ENCODE measurements at regions not wholly inside any gene's neighbourhood (a gene's known extent, or its start where the extent isn't known, plus 50 kb on each side); places are given as distances from the start of the nearest gene placed in this dataset.
A peak's percentile ranks its signal among the peaks of the same experiment; 100 is the strongest.

GRCh38 chr15:62935300-62936081 is 107.1 kb upstream of the TPM1 start:
- Histone ChIP-seq H3K36me3 (ENCODE audit: control insufficient read depth in 2 of 2, insufficient read depth in 2 of 2, low read length in 2 of 2) (no peaks in the 10 kb centered on the region), H3K4me3 (ENCODE audit: low read length in 2 of 2) (no peak overlapping the region), H3K4me1 (ENCODE audit: control insufficient read depth in 2 of 2, insufficient read depth in 2 of 2, low read length in 2 of 2) (peaks cover 3 to 5% of the 10 kb centered on the region in 2 donors), H3K27me3 (ENCODE audit: control insufficient read depth in 2 of 2, insufficient read depth in 2 of 2, low read length in 2 of 2) (no peaks in the 10 kb centered on the region), H3K9ac (ENCODE audit: low read depth in 1 of 2, low read length in 2 of 2) (no peak overlapping the region), H3K27ac (ENCODE audit: low read depth in 2 of 2, low read length in 2 of 2) (peak overlapping the region in 1 of 2 donors; percentile 25), H3K9me3 (ENCODE audit: control insufficient read depth in 2 of 2, low read length in 2 of 2) (no peaks in the 10 kb centered on the region)

GRCh38 chr15:62938825-62939224 is 103.7 kb upstream of the TPM1 start:
- H3K9ac ChIP-seq (ENCODE audit: low read depth in 1 of 2, low read length in 2 of 2): no peak overlapping the region
- H3K36me3 ChIP-seq (ENCODE audit: control insufficient read depth in 2 of 2, insufficient read depth in 2 of 2, low read length in 2 of 2): no peaks in the 10 kb centered on the region
- no peaks in the 10 kb centered on the region for H3K9me3 ChIP-seq (ENCODE audit: control insufficient read depth in 2 of 2, low read length in 2 of 2)
- no peaks in the 10 kb centered on the region for H3K27me3 ChIP-seq (ENCODE audit: control insufficient read depth in 2 of 2, insufficient read depth in 2 of 2, low read length in 2 of 2)
- H3K4me3 ChIP-seq (ENCODE audit: low read length in 2 of 2): no peak overlapping the region
- H3K27ac ChIP-seq (ENCODE audit: low read depth in 2 of 2, low read length in 2 of 2): no peak overlapping the region
- H3K4me1 ChIP-seq (ENCODE audit: control insufficient read depth in 2 of 2, insufficient read depth in 2 of 2, low read length in 2 of 2): peaks cover 11 to 13% of the 10 kb centered on the region in 2 donors

- Histone ChIP-seq H3K36me3 (ENCODE audit: control insufficient read depth in 2 of 2, insufficient read depth in 2 of 2, low read length in 2 of 2) (no peaks in the 10 kb centered on the region), H3K4me3 (ENCODE audit: low read length in 2 of 2) (no peak overlapping the region), H3K9ac (ENCODE audit: low read depth in 1 of 2, low read length in 2 of 2) (no peak overlapping the region), H3K9me3 (ENCODE audit: control insufficient read depth in 2 of 2, low read length in 2 of 2) (no peaks in the 10 kb centered on the region), H3K27me3 (ENCODE audit: control insufficient read depth in 2 of 2, insufficient read depth in 2 of 2, low read length in 2 of 2) (no peaks in the 10 kb centered on the region), H3K4me1 (ENCODE audit: control insufficient read depth in 2 of 2, insufficient read depth in 2 of 2, low read length in 2 of 2) (peaks cover 11 to 13% of the 10 kb centered on the region in 2 donors), H3K27ac (ENCODE audit: low read depth in 2 of 2, low read length in 2 of 2) (peak overlapping the region; percentile 67 to 68)
Observed at GRCh38 chr15:62940093-62940754, 102.3 kb upstream of the TPM1 start.

- no peak overlapping the region for H3K4me3 ChIP-seq (ENCODE audit: low read length in 2 of 2)
Observed at GRCh38 chr15:62940755-62941361, 101.7 kb upstream of the TPM1 start.

GRCh38 chr15:62941699-62942098 is 100.8 kb upstream of the TPM1 start:
- H3K9ac ChIP-seq (ENCODE audit: low read depth in 1 of 2, low read length in 2 of 2): no peak overlapping the region
- no peak overlapping the region for H3K4me3 ChIP-seq (ENCODE audit: low read length in 2 of 2)
- H3K36me3 ChIP-seq (ENCODE audit: control insufficient read depth in 2 of 2, insufficient read depth in 2 of 2, low read length in 2 of 2): no peaks in the 10 kb centered on the region
- no peaks in the 10 kb centered on the region for H3K9me3 ChIP-seq (ENCODE audit: control insufficient read depth in 2 of 2, low read length in 2 of 2)
- peaks cover 11 to 13% of the 10 kb centered on the region in 2 donors for H3K4me1 ChIP-seq (ENCODE audit: control insufficient read depth in 2 of 2, insufficient read depth in 2 of 2, low read length in 2 of 2)
- no peaks in the 10 kb centered on the region for H3K27me3 ChIP-seq (ENCODE audit: control insufficient read depth in 2 of 2, insufficient read depth in 2 of 2, low read length in 2 of 2)
- no peak overlapping the region for H3K27ac ChIP-seq (ENCODE audit: low read depth in 2 of 2, low read length in 2 of 2)

More at GRCh38 chr15:62940755-62941361, 101.7 kb upstream of the TPM1 start:
- H3K27me3 ChIP-seq (ENCODE audit: control insufficient read depth in 2 of 2, insufficient read depth in 2 of 2, low read length in 2 of 2): no peaks in the 10 kb centered on the region
- H3K36me3 ChIP-seq (ENCODE audit: control insufficient read depth in 2 of 2, insufficient read depth in 2 of 2, low read length in 2 of 2): no peaks in the 10 kb centered on the region
- peak overlapping the region in 1 of 2 donors; percentile 11 for H3K9ac ChIP-seq (ENCODE audit: low read depth in 1 of 2, low read length in 2 of 2)
- H3K4me1 ChIP-seq (ENCODE audit: control insufficient read depth in 2 of 2, insufficient read depth in 2 of 2, low read length in 2 of 2): peaks cover 11 to 13% of the 10 kb centered on the region in 2 donors
- H3K9me3 ChIP-seq (ENCODE audit: control insufficient read depth in 2 of 2, low read length in 2 of 2): no peaks in the 10 kb centered on the region
- peak overlapping the region; percentile 67 to 68 for H3K27ac ChIP-seq (ENCODE audit: low read depth in 2 of 2, low read length in 2 of 2)

- Histone ChIP-seq H3K36me3 (ENCODE audit: control insufficient read depth in 2 of 2, insufficient read depth in 2 of 2, low read length in 2 of 2) (no peaks in the 10 kb centered on the region), H3K27ac (ENCODE audit: low read depth in 2 of 2, low read length in 2 of 2) (no peak overlapping the region)
Observed at GRCh38 chr15:62942428-62942827, 100.1 kb upstream of the TPM1 start.

GRCh38 chr15:62945063-62945462 is 97.5 kb upstream of the TPM1 start:
- Histone ChIP-seq H3K9ac (ENCODE audit: low read depth in 1 of 2, low read length in 2 of 2) (no peak overlapping the region), H3K4me1 (ENCODE audit: control insufficient read depth in 2 of 2, insufficient read depth in 2 of 2, low read length in 2 of 2) (peaks cover 11% of the 10 kb centered on the region in 2 donors), H3K4me3 (ENCODE audit: low read length in 2 of 2) (no peak overlapping the region), H3K27ac (ENCODE audit: low read depth in 2 of 2, low read length in 2 of 2) (no peak overlapping the region), H3K36me3 (ENCODE audit: control insufficient read depth in 2 of 2, insufficient read depth in 2 of 2, low read length in 2 of 2) (no peaks in the 10 kb centered on the region), H3K27me3 (ENCODE audit: control insufficient read depth in 2 of 2, insufficient read depth in 2 of 2, low read length in 2 of 2) (no peaks in the 10 kb centered on the region), H3K9me3 (ENCODE audit: control insufficient read depth in 2 of 2, low read length in 2 of 2) (no peaks in the 10 kb centered on the region)

More at GRCh38 chr15:62942428-62942827, 100.1 kb upstream of the TPM1 start:
- no peak overlapping the region for H3K9ac ChIP-seq (ENCODE audit: low read depth in 1 of 2, low read length in 2 of 2)
- H3K4me1 ChIP-seq (ENCODE audit: control insufficient read depth in 2 of 2, insufficient read depth in 2 of 2, low read length in 2 of 2): peaks cover 11 to 13% of the 10 kb centered on the region in 2 donors
- H3K27me3 ChIP-seq (ENCODE audit: control insufficient read depth in 2 of 2, insufficient read depth in 2 of 2, low read length in 2 of 2): no peaks in the 10 kb centered on the region
- H3K9me3 ChIP-seq (ENCODE audit: control insufficient read depth in 2 of 2, low read length in 2 of 2): no peaks in the 10 kb centered on the region
- H3K4me3 ChIP-seq (ENCODE audit: low read length in 2 of 2): no peak overlapping the region

- Histone ChIP-seq H3K4me3 (ENCODE audit: low read length in 2 of 2) (no peak overlapping the region), H3K9ac (ENCODE audit: low read depth in 1 of 2, low read length in 2 of 2) (no peak overlapping the region), H3K27ac (ENCODE audit: low read depth in 2 of 2, low read length in 2 of 2) (no peak overlapping the region)
Observed at GRCh38 chr15:62945760-62946159, 96.8 kb upstream of the TPM1 start.

GRCh38 chr15:62946940-62947339 is 95.6 kb upstream of the TPM1 start:
- Histone ChIP-seq H3K27me3 (ENCODE audit: control insufficient read depth in 2 of 2, insufficient read depth in 2 of 2, low read length in 2 of 2) (no peaks in the 10 kb centered on the region), H3K9ac (ENCODE audit: low read depth in 1 of 2, low read length in 2 of 2) (no peak overlapping the region), H3K36me3 (ENCODE audit: control insufficient read depth in 2 of 2, insufficient read depth in 2 of 2, low read length in 2 of 2) (no peaks in the 10 kb centered on the region), H3K27ac (ENCODE audit: low read depth in 2 of 2, low read length in 2 of 2) (no peak overlapping the region), H3K4me1 (ENCODE audit: control insufficient read depth in 2 of 2, insufficient read depth in 2 of 2, low read length in 2 of 2) (no peaks in the 10 kb centered on the region), H3K9me3 (ENCODE audit: control insufficient read depth in 2 of 2, low read length in 2 of 2) (no peaks in the 10 kb centered on the region), H3K4me3 (ENCODE audit: low read length in 2 of 2) (no peak overlapping the region)

More at GRCh38 chr15:62945760-62946159, 96.8 kb upstream of the TPM1 start:
- Histone ChIP-seq H3K9me3 (ENCODE audit: control insufficient read depth in 2 of 2, low read length in 2 of 2) (no peaks in the 10 kb centered on the region), H3K27me3 (ENCODE audit: control insufficient read depth in 2 of 2, insufficient read depth in 2 of 2, low read length in 2 of 2) (no peaks in the 10 kb centered on the region), H3K36me3 (ENCODE audit: control insufficient read depth in 2 of 2, insufficient read depth in 2 of 2, low read length in 2 of 2) (no peaks in the 10 kb centered on the region), H3K4me1 (ENCODE audit: control insufficient read depth in 2 of 2, insufficient read depth in 2 of 2, low read length in 2 of 2) (peaks cover 6 to 7% of the 10 kb centered on the region in 2 donors)

- no peaks in the 10 kb centered on the region for H3K27me3 ChIP-seq (ENCODE audit: control insufficient read depth in 2 of 2, insufficient read depth in 2 of 2, low read length in 2 of 2)
- H3K4me3 ChIP-seq (ENCODE audit: low read length in 2 of 2): no peak overlapping the region
- H3K27ac ChIP-seq (ENCODE audit: low read depth in 2 of 2, low read length in 2 of 2): no peak overlapping the region
- no peak overlapping the region for H3K9ac ChIP-seq (ENCODE audit: low read depth in 1 of 2, low read length in 2 of 2)
- H3K36me3 ChIP-seq (ENCODE audit: control insufficient read depth in 2 of 2, insufficient read depth in 2 of 2, low read length in 2 of 2): no peaks in the 10 kb centered on the region
- H3K4me1 ChIP-seq (ENCODE audit: control insufficient read depth in 2 of 2, insufficient read depth in 2 of 2, low read length in 2 of 2): no peaks in the 10 kb centered on the region
- no peaks in the 10 kb centered on the region for H3K9me3 ChIP-seq (ENCODE audit: control insufficient read depth in 2 of 2, low read length in 2 of 2)
Observed at GRCh38 chr15:62950462-62950931, 92.0 kb upstream of the TPM1 start.
